Spleen (tissue), 7 donors: ENCODE measurements at regions not wholly inside any gene's neighbourhood (a gene's known extent, or its start where the extent isn't known, plus 50 kb on each side); places are given as distances from the start of the nearest gene placed in this dataset.

ENCODE experiments used
- POLR2AphosphoS5 ChIP-seq, 3 donors: sonication (generic); formaldehyde crosslinking; IDR thresholded peaks; one replicate each; pipeline ENCODE4 v1.5.1; 2017; ENCODE audit warnings: antibody characterized with exemption in 3 of 3
- TF ChIP-seq, protein P1 (sequence below), 11 experiments: fragments of 200-600 bp in 7 of 11; fragments of 450-650 bp in 4 of 11; sonication (generic) in 4 of 11; IDR thresholded peaks in 8 of 11; conservative IDR thresholded peaks in 3 of 11; 1 replicate in 7 of 11; 2 replicates in 4 of 11; pipeline versions ENCODE4 v1.4.0 to v1.8.0; 2016 to 2021; ENCODE audit warnings: antibody characterized with exemption in 11 of 11, inconsistent platforms in 4 of 11, mild to moderate bottlenecking in 1 of 11
- donor health status: DM: no; HTN: no; CAD: no; lungs with moderate emphysema.
- donor health status: DM: no; HTN: no; CAD: no.
- donor health status: DM: no; HTN: no; CAD: no.

DNA sequence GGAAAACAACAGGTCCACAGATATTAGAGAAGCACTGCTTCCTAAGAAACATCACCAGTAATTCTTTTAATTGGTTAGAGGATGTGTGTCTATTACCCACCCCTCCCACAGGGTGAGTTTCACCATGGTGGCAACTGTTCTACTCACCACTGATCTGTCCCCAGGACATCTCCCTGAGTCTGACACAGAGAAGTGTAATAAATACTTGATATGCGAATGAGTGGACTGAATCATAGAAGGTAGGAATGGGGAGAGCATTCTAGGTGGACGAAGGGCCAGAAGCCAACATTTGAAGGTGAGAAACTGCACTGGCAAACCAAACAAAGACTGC, 452.7 kb upstream of the PROK2 start:
- TF ChIP-seq, protein P1, sequence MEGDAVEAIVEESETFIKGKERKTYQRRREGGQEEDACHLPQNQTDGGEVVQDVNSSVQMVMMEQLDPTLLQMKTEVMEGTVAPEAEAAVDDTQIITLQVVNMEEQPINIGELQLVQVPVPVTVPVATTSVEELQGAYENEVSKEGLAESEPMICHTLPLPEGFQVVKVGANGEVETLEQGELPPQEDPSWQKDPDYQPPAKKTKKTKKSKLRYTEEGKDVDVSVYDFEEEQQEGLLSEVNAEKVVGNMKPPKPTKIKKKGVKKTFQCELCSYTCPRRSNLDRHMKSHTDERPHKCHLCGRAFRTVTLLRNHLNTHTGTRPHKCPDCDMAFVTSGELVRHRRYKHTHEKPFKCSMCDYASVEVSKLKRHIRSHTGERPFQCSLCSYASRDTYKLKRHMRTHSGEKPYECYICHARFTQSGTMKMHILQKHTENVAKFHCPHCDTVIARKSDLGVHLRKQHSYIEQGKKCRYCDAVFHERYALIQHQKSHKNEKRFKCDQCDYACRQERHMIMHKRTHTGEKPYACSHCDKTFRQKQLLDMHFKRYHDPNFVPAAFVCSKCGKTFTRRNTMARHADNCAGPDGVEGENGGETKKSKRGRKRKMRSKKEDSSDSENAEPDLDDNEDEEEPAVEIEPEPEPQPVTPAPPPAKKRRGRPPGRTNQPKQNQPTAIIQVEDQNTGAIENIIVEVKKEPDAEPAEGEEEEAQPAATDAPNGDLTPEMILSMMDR (IDR thresholded peaks at IDR 0.05 in 8 of 11, conservative IDR thresholded peaks at IDR 0.05 in 3 of 11) = no peak
- TF ChIP-seq POLR2AphosphoS5 (IDR thresholded peaks at IDR 0.05) = no peak
